GM21529 (cell line): ENCODE measurements at regions not wholly inside any gene's neighbourhood (a gene's known extent, or its start where the extent isn't known, plus 50 kb on each side); places are given as distances from the start of the nearest gene placed in this dataset.

ENCODE experiments used
- ATAC-seq: cut with Tn5 transposase; IDR thresholded peaks from one replicate; pipeline ENCODE4 v1.9.1; 2021; ENCODE audit not compliant: unreplicated experiment

DNA sequence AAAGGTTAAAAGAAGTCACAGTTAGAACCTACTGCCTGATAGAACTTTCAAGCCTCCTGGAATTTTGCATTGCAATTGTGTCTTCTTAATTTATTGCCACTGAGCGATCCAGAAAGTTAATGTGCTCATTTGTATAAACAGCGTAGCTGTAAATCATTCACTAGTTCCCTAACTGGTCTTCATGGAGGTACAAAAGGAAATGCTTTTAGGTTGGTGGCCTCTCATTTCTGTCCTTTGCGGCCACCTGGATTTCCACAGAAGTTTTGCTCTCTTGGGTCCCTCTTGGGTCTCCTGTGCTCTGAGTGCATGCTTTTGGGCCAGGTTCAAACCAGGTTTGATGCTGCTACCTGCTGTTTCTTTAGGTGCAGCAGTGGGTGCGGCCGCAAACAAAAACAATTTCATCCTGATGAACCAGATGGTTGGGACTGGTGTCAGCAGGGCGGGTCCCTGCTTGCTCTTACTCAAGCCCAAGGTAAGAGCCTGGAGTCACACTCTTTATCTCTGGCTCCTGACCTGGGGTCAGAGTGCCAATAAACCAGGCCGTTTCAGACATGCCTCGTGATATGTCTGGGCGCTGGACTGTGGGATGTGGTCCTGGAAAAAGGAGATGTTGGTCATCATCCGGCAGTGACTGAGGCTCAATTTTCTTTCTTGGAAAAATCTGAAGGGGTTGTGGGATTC lies 270.1 kb downstream of the PTTG2 start:
- no peak for ATAC-seq

DNA sequence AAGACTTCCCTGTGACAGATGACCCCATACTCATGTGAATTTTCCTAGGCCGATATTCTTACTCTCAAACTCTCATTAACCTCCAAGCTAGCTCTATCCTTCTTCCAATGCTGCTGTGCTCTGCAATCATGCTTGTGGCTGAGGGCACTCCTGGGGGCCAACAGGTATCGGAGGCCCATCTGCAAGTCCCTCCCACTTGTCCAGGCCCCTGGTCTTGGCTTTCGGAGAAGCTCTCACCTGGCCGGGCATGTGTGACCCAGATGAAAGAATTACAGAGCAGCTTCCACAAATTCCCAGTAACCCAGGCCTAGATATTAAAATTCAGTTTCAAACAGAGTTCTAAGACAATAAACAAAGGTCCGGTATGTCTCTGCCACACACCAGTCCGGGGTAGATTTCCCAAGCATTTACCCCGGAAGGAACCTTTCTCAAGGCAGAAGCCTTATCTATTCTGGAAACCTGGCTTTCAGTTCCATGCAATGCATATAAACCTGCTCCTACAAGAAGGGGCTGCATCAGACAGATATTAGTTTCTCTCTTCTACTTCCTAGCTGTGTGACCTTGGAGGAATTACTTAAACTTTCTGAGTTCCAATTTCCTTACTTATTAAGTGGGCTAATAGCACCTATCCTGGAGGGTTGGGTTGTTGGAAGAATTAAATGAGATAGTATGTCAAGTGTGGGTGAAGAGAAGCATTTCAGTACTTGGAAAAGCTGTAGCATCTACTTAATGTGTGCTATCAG lies 270.8 kb downstream of the PTTG2 start:
- no peak for ATAC-seq

DNA sequence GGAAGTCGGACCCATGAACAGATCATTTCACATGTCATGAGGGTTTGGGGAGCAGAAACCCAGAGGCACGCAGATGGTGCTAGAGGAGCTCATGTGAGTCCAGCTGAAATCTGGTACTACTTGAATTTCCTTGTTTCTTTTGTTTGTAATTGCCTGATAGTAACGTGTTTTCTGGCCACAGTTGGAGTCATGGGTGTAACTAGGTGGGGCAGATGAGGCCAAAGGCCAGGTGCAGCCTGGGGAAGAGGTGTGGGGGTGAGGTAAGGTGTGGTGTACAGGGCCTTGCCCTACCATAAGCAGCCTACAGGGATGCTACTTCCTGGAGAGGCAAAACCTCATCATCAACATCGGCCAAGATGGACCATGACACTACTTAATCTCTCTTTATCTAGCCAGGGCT lies 271.4 kb downstream of the PTTG2 start:
- no peak for ATAC-seq

DNA sequence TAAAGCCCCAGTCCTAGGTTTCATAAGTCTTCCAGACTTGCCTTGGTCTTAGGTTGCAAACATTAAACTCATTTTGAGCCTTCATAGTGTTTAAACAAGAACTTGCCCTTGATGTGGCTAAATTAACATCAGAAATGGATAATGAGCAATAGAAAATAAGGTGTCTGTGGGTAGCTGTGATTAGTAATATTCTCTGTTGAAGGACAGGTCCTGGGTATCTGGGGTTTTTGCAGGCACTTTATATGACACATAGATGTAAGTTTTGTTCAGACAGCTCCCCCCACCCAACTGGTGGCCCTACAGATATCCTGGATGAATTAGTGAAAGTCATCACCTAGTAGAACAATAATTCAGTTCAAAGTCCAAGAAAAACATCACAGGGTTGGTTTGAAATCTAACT lies 272.5 kb downstream of the PTTG2 start:
- ATAC-seq, result no peak

DNA sequence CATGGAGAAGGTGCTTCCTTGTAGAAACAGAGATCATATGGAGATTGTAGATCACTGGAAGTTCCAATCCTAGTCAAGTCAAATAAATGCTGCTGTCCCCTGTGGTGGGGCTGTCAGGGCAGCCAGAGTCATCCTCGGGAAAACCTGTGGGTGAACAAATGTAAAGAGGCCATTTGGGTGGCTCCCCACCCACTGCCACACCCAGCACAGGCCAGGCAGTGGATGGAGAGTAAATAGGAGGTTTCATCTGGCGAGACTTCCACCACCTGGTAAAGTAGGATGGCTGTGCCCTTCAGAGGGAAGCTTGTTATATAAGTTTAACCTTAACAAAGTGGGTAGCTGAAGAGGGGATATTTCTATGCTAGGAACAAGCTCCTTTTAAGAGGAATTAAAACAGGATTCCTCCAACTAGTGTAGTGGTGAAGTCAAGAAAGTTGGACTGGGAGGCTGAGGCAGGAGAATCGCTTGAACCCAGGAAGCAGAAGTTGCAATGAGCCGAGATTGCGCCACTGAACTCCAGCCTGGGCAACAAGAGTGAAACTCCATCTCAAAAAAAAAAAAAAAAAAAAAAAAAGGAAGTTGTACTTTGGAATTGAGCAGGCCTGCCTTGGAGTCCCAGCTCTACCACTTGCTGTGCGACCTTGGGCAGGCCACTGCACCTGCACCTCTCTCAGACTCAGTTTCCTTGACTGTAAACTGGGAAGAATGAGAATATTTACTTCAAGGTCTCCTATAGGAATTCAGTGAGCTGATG lies 273.7 kb downstream of the PTTG2 start:
- no peak for ATAC-seq

DNA sequence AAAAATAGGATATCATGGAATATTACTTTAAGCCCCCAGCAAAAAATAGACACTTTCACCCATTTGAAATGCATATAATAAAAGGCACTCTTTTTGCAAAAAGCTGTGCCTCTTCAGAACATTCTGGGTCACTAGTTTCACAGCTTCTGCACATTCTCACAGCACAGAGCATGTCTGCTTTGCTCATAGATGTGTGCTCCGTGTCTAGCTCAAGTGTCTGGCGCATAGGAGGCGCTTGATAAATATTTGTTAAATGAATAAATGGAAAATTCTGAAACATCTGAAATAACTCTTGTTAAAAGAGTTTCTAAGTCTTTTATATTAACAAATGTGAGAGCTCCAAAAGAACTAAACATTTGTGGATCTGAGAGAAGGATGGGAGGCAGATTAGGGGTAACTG lies 275.2 kb downstream of the PTTG2 start:
- no peak for ATAC-seq

DNA sequence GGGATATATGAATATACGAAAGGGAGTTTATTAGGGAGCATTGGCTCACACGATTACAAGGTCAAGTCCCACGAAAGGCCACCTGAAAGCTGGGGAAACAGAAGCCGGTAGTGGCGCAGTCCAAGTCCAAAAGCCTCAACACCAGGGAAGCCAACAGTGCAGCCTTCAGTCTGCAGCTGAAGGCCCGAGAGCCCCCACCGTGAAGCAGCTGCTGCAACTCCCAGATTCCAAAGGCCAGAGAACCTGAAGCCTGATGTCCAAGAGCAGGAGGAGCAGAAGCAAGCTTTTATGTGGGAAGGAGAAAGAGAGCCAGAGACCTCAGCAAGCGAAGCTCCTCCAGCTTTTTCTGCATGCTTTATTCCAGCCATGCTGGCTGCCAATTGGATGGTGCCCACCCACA lies 275.8 kb downstream of the PTTG2 start:
- no peak for ATAC-seq

DNA sequence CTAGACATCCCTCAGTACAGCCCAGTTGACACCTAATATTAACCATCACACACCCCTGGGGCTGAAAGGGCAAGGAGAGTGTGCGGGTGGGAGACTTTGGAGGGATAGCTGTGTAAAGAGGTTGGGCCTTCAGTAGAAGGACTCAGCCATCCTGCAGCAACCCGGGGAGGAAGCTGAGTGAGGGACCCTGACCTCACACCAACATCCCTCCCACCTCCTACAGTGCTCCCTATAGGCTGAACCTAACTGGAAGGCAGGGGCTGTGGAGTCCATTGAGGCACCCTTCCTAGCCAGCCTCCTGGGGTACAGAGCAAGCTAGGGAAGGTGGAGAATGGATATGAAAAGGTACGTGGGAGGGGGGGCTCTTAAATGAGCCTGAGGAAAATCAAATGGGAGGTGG lies 276.3 kb downstream of the PTTG2 start:
- no peak for ATAC-seq

DNA sequence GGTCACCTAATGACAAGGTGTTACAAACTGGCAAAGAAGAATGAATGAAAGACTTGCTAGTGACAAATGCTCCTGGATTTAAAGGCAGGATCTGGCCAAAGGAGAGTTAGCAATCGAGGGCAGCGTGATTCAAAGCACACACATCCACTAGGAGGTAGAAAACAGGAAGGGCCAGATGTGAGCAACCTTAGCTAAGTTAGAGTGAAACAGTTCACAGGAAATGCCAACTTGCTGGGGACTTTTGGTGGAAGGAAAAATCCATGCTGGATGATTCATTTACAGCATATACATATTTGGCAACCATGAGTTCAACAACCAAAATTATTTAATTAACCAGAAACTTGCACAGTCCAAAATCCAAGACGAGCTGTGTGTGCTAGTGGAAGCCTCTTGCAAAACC lies 276.9 kb downstream of the PTTG2 start:
- no peak for ATAC-seq

DNA sequence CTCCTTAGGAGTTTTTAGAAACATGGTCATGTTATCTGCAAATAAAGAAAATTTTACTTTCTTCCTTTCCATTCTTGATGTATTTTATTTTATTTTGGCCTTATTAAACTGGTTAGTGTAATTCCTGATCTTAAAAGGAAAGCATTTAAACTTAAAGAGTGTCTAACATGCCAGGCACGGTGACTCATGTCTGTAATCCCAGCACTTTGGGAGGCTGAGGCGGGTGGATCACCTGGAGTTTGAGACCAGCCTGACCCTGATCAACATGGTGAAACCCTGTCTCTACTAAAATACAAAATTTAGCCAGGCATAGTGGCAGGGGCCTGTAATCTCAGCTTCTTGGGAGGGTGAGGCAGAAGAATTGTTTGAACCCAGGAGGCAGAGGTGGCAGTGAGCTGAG lies 281.3 kb downstream of the PTTG2 start:
- ATAC-seq, result no peak

DNA sequence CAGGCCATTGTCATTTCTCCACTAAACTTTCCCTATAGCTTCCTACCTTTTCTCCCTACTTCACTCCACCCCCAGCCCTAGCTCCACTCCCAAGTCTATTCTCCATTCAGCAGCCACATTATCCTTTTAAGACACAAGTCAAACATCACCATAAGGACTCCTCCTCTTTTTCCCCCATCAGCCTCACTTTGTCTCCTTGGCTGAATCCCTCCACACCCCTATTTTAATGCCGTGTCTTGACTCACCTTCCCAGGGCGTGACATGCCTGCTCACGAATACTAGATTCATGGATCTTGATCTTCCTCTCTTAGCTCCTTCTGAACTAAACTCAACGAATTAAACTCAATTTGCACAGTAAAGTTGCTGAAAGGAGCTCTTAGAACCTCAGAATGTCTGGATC lies 281.9 kb downstream of the PTTG2 start:
- ATAC-seq, result no peak

DNA sequence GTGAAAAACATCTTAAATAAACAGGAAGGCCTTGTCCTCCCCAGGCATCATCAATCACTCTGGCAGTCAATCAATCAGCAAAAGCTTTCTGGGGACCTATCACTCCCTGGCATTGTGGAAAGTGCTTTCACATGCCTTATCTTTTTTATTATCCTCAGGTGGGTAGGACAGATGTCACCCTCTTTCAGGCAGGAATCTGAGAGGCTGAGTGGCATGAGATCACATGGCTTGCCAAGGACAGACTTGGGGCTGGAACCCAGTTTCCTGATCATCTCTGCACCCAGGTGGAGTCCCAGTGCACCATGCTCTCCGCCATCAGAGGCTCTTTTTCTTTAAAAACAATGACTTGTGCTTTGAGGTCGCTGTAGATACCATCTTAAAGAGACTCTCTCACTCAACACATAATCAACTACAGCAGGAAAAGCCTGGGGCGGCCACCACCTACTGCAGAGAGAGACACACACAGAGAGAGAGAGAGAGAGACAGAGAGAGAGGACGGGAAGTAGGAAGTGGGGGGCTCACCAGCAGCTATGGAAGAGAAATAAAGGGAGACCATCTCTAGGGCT lies 282.7 kb downstream of the PTTG2 start:
- ATAC-seq, result no peak

DNA sequence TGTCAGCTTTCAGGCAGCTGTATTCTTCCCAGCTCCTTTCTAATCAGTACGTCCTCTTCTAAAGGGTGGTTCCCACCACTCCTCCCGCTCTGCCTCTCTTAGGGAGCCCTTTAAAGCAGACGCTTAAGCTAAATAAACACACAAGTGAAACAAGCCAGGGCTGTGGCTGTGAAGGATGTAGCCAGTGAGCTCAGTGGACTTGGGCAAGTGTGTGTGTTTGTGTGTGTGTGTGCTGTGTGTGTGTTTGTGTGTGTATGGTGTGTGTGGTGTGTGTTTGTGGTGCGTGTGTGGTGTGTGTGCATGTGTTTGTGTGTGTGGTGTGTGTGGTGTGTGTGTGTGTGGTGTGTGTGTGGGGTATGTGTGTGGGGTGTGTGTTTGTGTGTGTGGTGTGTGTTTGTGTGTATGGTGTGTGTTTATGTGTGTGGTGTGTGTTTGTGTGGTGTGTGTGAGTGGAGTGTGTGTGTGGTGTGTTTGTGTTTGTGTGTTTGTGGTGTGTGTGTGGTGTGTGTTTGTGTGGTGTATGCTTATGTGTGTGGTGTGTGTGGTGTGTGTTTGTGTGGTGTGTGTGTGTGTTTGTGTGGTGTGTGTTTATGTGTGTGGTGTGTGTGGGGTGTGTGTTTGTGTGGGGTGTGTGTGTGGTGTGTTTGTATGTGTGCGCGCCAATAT lies 283.3 kb downstream of the PTTG2 start:
- ATAC-seq, result no peak

DNA sequence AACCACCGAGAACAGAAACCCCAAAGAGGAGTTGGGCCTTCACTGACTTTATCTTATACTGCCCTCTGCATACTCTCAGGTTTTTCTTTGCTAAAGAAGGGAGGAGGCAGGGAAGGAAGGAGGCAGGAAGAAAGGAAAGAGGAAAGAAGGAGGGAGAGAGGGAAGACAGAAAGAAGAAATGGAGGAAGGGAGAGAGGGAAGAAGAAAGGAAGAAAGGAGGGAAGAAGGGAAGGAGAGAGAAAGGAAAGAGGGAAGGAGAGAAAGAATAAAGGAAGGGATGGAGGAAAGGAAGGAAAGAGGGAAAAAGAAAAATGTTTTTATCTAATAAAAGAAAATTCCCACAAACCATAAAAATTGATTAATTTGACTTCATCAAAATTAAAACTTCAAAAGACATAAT lies 294.6 kb downstream of the PTTG2 start:
- no peak for ATAC-seq

DNA sequence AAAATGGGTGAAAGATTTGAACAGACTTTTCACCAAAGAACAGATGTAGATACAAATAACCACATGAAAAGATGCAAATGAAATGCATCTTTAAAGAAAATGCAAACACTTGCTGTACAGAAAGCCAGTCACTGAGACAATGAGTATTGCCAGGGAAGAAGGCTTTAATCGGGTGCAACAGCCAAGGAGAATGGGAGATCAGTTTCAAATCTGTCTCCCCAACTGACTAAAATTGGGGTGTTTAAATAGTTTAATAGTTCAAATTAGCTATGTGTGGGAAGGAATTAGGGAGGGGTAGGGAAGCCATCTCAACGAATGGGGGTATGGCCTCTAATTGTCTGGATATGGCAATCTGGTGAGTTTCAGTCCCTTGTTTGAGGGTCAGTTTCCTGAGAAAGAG lies 295.4 kb downstream of the PTTG2 start:
- no peak for ATAC-seq

DNA sequence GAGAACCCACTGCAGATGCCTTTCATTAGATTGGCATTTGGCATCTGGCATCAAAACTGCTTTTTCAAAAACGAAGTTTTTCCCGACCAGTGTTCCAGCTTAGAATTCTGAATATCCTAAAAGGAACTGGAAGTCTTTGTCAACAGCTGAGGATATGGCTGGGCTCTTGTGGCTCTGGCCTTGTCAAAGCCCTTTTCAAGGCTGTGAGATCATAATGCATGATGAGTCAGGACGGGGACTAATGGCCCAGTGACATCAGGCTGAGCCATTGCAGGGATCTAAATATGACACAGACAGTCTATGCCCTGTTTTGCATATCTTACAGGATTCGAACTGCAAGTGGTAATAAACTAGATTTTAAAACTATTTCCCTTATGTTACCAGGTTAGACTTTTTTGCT lies 306.4 kb downstream of the PTTG2 start:
- no peak for ATAC-seq

DNA sequence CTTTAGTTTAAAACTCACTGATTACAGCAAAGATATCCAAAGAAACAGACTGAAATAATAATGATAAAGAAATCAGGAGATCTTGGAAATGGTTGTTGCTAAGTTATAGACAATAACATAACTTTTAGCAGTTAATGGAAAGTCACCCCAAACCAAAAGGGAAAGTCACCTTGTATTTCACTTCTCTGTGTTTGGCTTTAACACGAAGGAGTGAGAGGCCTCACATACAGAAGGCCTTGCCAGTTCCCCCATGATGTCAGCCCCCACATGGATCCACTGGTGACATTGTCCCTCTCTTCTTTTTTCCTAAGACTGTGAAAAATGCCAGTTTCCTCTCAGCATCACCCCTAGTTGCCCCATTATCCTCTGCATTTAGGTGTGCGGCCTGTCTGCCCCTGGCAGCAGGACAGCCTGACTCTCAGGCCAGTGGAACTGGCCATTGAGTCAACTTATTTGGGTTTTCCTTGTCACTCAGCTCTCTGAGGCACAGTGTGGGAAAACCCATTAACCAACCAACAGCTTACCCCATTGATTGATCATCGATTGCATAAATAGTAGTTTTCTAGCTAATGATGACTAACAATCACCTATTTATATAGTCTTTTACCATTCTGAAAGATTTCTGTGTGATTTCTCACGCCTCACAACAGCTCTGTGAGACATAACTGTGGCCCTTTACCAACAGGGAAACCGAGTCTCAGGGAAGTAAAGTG lies 308.1 kb downstream of the PTTG2 start:
- no peak for ATAC-seq

DNA sequence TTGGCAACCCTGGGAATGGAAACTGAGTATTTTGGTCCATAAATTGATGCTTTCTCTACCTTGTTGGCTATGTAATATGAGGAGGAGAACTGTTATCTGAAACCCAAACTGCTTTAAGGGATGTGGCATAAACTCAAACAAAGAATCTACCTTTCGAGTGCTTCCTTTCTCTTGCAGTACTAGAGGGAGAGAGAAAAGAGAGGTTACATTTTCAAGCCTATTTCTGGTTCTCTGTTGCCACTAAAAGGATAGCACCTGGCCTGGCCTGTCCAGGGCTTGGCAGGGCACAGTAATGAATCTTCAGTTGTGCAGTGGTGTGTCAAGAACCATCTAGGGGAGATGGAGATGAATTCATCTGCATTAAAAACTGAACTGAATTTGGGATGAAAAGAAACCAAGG lies 308.6 kb downstream of the PTTG2 start:
- ATAC-seq, result no peak

DNA sequence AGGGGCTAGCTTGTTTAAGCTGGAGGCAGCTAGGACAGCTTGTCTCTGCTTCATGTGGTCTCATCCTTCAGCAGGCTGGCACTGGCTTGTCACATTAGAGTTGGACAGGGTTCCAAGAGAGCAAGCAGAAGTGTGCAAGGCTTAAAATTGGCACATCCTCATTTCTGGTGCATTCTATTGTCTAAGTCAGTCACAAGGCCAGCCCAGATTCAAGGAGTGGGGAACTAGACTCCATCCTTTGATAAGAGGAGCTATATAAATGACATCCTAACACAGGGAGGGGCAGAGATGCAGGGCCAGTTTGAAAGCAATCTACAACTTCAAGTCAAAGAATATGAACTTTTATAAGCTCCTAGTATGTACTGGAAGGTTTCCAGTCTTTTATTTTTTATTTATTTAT lies 313.2 kb downstream of the PTTG2 start:
- no peak for ATAC-seq

DNA sequence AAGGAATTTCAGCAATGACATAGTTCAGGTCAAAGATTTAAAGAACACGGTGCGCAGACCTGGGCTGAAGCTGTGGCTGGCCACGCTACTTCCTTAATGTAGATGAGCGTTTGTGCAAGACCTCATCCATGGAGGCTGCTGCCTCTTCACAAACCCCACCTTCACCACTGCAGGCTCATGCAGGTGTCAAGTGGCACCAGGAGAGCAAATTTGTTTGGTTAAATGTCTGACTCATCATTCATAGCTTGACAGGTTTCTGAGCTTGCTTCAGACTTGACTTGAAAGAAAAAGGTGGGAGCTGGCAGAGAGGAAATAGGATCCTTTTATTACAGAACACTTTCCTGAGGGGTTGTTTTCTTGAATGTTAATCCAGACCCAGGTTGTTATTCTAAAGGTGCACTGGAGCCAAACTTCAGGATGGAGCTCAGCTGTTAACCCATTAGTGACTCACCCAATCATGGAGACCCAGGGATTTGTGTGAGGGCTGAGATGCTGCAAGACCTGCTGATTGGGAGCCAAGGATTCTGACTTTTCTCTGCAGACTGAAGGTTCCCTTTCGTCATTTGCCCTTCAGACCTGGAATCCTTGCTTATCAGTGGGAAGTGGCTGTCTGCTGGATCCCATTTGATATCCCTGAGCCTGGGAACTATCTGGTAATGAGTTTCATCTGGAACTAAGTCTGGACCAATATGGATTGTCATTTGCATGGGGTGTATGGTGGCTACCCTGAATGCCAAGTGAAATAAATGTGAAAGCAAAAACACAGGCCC lies 315.3 kb downstream of the PTTG2 start:
- no peak for ATAC-seq
